NCI-H2029 (cell line): ENCODE measurements at regions not wholly inside any gene's neighbourhood (a gene's known extent, or its start where the extent isn't known, plus 50 kb on each side); places are given as distances from the start of the nearest gene placed in this dataset.

Experiments used
- DNase-seq: peaks from one replicate; lab custom pipeline; 2025; lab: John Stamatoyannopoulos, UW

DNA sequence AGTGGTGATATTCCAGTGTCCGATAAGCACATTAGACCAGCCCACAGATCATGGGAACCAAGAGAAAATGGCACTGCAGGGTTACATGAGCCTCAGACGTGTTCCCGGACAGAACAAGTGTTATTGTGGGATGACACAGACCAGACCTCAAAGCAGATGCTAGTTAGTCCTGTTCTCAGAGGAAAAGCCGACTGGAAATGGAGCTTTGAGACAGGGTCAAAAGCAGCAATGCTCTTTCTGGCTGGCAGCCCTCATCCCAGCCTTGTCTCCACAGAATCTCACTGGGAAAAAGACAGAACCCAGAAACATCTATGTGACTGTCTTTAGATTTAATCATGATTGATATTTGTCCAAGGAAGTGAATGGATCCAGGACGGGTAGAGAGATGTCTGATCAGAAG is 506.8 kb downstream of the INSC start:
- DNase-seq: no peak

DNA sequence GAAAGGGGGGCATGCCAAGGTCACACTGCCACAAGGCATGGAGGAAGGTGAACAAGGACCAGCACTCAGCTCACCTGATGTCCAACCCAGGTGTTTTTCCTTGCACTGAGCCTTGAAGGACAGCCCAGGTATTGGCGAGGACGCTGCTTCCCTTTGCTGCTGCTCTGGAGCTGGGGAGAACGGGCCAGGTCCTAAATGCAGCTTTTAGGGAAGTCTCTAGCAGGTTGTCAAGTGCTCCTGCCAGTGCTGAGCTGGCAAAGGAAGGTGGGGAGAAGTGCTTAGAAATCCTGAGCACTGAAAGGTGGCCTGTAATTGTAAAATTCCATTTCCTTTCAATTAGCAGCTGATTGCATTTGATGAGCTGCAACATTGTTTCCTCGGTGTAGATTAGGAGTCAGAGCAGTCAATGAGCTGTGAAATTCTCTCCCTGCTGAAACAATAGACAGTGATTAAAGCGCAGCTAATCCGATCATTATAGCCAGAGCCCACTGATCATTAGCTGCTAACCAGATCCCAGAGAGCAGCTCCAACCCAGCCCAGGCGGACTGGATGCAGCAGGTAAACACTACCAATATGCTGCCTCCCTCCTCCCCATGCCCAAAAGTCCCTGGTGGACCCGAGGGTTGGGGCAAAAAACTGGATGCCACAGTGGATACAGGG is 507.6 kb downstream of the INSC start:
- no peak for DNase-seq

DNA sequence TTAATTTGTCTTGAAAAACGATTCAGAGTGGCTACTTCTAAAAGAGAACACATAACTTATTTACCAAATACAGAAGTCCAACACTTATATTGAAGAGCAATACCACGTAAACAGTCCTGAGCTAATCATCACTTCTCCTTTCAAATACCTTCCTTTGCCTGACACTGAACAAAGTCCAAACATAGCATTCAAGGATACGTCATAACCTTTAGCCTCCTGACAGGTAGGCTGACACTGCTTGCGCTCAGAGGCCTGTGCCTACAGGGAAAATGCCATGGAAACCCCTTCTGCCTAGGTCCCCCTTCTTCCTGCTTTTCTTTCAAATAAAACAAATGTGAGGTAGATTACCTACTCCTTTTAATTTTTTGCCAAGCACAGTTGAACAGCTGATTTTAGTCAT is 510.0 kb downstream of the INSC start:
- no peak for DNase-seq

GRCh38 chr11:15625691-15626090 is 511.0 kb downstream of the INSC start:
- no peak for DNase-seq

DNA sequence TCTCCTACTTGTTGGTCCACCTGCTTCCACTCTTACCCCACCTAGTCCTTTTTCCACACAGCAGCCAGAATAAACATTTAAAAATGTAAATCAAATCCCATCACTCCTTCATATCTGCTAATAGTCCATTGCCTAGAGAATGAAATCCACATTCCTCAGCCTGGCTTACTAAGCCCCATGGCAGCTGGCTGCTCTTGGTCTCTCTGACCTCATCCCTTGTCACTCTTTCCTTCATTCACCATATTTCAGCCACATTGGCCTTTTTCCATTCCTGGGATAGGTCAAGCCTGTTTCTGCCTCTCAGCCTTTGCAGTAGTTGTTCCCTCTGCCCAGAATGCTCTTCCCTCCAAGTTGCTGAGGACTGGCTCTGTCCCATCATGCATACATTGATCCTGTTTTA is 512.8 kb downstream of the INSC start:
- no peak for DNase-seq

- DNase-seq: peak; percentile 13
These were observed 515.1 kb downstream of the INSC start for GRCh38 chr11:15629690-15630321.

- DNase-seq: no peak
These were observed 516.2 kb downstream of the INSC start for GRCh38 chr11:15630896-15631295.

DNA sequence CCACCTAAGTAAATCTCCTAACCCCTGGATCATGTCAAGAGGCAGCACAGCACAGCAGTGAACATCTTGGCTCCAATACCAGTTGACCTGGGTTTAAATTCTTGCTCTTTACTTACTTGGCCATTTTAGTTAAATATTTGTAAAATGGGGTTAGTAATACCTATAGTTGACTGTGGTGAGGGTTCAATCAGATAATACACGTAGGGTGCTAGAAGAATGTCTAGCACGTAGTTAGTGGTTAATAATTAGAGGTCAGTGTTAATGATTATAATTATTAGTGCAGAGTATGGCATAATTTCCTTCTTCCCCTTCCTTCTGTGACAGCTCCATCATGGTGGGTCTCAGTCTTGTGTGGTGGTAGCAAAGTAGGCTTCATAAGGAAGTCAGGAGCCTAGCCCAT is 520.8 kb downstream of the INSC start:
- no peak for DNase-seq

DNA sequence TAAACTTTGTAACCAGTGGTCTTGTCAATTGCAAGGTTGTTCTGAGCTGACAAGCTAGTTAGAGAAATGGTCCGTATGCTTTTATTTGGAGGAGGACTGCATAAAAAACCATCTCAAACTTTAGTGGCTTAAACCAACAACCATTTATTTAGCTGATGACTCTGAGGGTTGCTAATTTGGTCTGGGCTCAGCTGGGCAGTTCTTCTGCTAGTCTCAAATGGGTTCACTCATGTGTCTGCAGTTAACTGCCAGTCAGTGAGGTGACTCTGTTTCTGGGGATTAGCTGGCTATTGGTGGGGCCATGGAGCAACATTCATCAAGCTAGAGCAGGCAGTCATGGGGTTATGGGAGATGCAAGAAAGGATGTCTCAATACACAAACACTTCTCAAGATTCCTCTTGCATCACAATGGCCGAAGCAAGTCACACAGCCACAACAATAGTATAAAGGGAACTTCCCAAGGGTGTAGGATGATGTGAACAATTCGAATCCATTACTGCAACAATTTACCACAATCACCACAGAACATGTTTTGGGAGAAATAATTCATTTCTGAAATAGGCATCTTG is 521.9 kb downstream of the INSC start:
- DNase-seq: no peak

- DNase-seq: no peak
These were observed 523.7 kb downstream of the INSC start for GRCh38 chr11:15638386-15638787.

DNA sequence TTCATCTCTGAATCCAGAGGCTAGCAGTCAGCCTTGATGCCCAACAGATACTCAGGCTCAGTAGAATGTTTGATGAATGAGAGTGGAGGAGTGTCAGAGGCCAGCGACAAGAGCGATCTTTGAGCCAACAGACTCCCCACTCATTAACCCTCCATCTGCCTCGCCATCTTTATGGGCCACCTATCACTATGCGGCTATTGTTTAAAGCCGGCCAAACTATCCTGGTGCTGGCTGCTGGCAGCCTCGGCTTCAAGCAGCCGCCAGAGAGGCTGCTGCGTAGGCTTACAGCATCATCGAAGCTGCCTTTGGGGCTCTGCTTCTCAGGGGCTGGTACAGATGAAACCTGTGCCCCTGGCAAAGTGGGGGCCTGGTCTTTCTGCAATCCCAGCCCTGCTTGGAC is 525.6 kb downstream of the INSC start:
- DNase-seq: no peak

DNA sequence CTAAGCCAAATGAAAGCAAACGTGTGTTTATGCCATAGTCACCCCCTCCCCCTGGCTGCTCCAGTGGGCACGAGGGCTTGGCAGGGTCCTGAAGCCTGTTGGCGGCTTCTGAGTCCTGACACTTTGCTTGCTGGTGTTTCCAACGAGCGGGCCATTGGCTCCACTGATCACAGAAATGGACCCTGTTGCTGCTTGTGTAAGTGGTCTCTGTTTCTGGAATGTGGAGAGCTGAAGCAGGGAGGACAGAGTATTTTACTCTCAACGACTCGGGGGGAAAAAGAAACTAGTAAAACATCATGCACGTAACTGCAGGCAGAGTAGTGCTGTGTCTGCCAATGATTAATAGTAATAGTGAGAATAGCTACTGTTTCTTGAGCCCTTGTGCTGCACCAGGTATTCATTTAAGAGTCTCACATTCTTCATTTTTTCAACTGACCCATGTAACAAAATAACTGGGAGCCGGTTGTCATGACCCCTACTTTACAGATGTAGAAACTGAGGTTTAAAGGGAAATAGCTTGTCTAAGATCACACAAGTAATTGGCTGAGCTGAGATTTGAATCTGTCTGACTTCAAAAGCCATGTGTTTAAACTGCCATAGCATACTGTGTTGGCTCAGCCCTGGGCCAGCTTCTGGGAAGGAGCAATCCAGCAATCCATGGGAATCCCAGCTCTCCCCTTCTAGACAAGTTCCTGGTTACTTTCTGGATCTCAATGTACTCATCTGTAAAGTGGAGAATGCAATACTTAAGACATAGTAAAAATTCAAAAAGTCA is 526.7 kb downstream of the INSC start:
- DNase-seq: no peak

DNA sequence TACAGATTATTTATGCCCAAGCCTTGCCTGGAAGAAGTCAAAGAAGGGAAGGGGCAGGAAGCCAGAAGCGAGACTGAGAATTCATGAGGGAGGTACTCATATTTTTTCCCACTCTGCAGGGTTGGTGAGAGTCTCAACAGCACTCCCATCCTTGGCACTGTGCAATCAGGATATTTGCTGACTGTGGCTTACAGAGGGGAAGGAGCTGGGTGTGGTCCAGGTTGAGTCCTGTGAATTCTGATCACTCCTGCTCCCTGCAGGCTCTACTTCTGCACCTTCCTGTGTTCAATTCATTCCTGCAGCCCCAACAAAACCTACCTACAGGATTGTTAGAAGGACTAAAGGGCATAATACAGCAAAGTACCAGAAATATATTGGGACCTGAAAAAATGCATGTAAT is 530.5 kb downstream of the INSC start:
- no peak for DNase-seq

DNA sequence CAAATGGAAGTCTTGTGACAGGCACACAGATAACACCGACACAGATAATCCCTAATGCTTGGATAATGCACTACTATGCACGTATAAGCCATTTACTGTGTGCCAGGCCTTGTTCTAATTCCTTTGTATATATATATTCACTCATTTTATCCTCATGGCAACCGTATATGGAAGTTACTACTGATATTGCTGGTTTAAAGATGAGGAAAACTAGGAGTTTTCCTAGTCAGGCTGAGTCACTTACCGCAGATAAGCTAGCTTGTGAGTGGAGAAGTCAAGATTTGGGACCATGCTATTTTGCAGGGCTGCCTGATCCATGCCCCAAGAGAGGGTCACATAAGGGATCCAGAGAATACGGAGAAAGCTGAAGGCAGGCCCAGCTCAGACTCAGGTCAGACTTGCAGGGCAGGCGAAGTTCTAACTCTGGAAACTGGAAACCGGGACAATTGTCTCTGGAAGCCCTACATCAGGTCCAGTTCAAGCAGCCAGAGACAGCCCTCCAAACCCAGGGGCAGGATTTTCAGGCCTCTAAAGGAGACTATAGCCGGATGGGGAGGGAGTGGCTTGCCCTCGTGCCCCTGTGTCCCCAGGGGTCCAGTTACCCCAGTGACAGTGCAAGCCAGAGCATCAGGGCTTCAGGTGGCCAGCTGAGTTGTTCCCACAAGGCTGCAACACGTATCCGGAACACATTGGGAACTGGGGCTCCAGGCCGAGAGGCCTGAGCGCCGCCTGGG is 534.8 kb downstream of the INSC start:
- DNase-seq: no peak

DNA sequence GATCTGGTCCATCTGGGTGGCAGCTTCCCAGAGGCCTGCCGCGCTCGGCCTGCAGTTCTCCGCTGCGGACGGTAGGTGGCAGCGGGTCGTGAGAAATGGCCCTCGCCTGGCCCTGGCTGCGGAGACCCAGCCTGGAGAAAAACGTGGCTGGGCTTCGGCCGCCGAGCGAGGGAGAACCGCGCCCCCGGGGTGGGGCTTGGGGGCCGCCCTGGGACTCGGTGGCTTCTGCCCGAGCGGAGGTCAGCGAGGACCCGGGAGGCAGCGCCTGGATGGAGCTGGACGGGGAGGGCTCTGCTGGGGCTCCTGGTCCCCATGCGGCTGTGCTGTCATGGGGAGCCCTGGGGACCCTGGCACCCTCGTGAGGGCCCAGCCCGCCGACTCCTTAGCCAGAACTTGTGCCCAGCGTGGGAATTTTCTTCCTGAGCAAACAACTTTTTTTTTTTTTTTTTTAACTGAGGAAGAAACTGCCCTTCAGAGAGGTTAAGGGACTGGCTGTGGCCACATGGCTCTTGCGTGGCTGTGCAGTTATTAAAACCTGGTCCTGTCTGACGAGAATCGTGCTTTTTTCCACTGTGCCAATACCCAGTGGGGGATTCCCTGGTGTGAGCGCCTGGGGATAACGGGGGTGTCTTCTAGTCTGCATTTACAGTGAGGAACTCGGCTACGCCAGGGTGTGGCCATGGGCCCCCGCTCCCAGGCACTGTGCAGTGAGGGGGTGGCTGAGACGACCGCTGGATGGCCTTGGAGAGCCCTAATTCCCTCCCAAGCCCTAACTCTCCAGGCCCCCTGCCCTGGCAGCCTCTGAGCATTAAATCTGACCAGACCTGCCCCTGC is 535.6 kb downstream of the INSC start:
- peak; percentile 81 for DNase-seq

DNA sequence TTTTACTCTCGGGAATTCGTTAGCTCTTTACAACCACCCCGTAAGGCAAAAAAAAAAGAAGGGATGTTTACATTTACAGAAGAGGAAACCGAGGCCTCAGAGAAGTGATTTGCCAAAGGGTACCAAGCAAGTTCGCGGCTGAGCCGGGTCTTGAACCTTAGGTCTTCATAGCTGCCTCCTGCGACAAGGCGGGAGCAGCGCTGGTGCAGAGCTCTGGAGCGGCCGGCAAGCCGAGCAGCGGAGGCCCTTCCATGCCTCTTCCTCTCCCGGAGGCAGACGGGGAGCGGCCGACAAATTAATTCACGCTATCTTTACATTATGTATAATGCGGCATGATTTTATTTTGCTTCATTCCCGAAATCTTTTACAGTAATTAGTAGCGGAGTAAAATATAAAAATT is 536.3 kb downstream of the INSC start:
- DNase-seq: no peak

GRCh38 chr11:15651816-15652215 is 537.1 kb downstream of the INSC start:
- DNase-seq: no peak

- DNase-seq: no peak
These were observed 538.5 kb downstream of the INSC start for GRCh38 chr11:15653191-15653710.

GRCh38 chr11:15654451-15654850 is 539.7 kb downstream of the INSC start:
- DNase-seq: no peak

DNA sequence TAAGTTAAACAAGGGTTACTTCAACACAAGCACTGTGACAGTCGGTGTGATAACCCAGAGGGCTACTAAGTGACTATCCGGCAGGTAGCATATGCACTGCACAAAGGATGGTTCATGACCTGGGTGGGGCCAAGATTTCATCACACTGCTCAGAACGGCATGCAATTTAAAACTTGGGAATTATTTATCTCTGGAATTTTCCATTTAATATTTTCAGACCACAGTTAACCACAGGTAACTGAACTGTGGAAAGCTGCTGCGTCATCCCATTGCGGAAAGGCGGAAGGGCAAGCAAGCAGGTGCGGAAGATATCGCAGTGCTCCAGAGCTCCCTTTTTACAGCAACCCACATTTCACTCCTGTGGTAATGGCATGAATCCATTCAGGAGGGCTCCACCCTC is 540.8 kb downstream of the INSC start:
- DNase-seq: no peak

DNA sequence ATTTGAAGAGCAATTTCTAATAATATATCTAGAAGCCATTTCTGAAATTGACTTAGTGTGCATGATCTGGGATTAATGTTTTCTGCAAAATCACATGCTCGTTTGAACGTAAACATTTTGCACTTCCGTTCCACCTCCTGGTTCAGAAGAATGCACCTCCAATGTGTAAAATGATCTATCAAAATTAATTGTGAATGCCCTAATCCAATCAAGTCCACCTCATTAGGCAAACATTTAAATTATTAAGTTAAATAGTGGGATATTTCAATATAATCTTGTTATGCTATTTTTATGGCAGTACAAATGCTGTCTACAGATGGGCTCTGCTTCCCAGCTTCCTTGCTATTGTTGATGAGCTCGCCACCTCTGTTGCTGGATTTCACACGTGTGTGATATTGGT is 542.5 kb downstream of the INSC start:
- no peak for DNase-seq
